Activated T-cell treated with anti-CD3 and anti-CD28 coated beads, Interleukin-2, amount 50 U/mL, for 24 hours (primary cell): ENCODE measurements at regions not wholly inside any gene's neighbourhood (a gene's known extent, or its start where the extent isn't known, plus 50 kb on each side); places are given as distances from the start of the nearest gene placed in this dataset.

Experiments used
- DNase-seq: peaks from one replicate; pipeline ENCODE4 v3.0.0-alpha.2; 2020
- H3K27ac Mint-ChIP-seq: 2 replicates; pipeline ENCODE4 v1.8.0; 2020; ENCODE audit warnings: mild to moderate bottlenecking, mixed read lengths
- H3K27me3 Mint-ChIP-seq: 2 replicates; pipeline ENCODE4 v1.8.0; 2020; ENCODE audit warnings: mixed read lengths
- H3K36me3 Mint-ChIP-seq: 2 replicates; pipeline ENCODE4 v1.8.0; 2020; ENCODE audit warnings: low read depth, mixed read lengths
- H3K4me1 Mint-ChIP-seq: 2 replicates; pipeline ENCODE4 v1.8.0; 2020; ENCODE audit warnings: low read depth, mixed read lengths
- H3K4me3 Mint-ChIP-seq: 2 replicates; pipeline ENCODE4 v1.8.0; 2020; ENCODE audit warnings: mild to moderate bottlenecking, moderate library complexity, mixed read lengths
- H3K9me3 Mint-ChIP-seq: 2 replicates; pipeline ENCODE4 v1.8.0; 2020; ENCODE audit warnings: mixed read lengths

GRCh38 chr6:15841937-15842726 is 179.3 kb upstream of the DTNBP1 start:
- H3K27ac Mint-ChIP-seq = no peak overlapping the region
- H3K36me3 Mint-ChIP-seq = no peaks in the 10 kb centered on the region
- peaks cover 18% of the 10 kb centered on the region for H3K27me3 Mint-ChIP-seq
- H3K9me3 Mint-ChIP-seq = no peaks in the 10 kb centered on the region
- H3K4me1 Mint-ChIP-seq = peaks cover 5% of the 10 kb centered on the region
- H3K4me3 Mint-ChIP-seq = no peak overlapping the region
- DNase-seq = no peak

DNA sequence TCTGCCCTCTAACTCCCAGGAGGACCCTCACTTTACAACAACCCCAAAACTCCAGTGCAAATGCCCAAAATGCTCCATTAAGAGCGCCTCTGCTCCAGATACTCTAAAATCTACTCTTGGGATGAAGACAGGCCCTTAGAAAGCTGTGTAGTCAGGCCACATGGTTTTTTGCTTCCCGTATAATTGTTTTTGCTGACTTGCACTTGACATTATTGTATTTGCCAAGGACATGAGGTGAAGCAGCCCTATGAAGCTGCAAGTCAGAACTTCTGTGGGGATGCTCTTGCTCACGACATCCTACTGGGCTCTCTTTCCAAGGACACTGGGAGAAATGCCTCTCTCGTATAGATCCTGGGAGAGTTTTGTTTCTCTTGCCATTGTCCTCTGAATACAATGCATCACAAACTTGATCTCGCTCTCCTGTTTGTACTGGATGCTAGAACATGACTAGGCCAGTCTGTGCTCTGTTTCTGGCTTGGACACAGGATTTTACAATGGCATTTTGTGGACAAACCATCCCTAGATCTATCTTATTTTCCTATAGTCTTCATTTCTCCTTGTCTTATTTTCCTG is 177.2 kb upstream of the DTNBP1 start:
- Mint-ChIP-seq H3K4me1 (peaks cover 7% of the 10 kb centered on the region), H3K27me3 (peaks cover 20% of the 10 kb centered on the region), H3K4me3 (no peak overlapping the region), H3K36me3 (no peaks in the 10 kb centered on the region), H3K27ac (no peak overlapping the region), H3K9me3 (no peaks in the 10 kb centered on the region)
- no peak for DNase-seq

GRCh38 chr6:15837205-15837604 is 174.4 kb upstream of the DTNBP1 start:
- Mint-ChIP-seq H3K9me3 (no peaks in the 10 kb centered on the region), H3K4me3 (no peak overlapping the region), H3K27ac (peak overlapping the region; percentile 0), H3K36me3 (no peaks in the 10 kb centered on the region), H3K27me3 (peaks cover 15% of the 10 kb centered on the region), H3K4me1 (peaks cover 7% of the 10 kb centered on the region)
- DNase-seq = no peak

DNA sequence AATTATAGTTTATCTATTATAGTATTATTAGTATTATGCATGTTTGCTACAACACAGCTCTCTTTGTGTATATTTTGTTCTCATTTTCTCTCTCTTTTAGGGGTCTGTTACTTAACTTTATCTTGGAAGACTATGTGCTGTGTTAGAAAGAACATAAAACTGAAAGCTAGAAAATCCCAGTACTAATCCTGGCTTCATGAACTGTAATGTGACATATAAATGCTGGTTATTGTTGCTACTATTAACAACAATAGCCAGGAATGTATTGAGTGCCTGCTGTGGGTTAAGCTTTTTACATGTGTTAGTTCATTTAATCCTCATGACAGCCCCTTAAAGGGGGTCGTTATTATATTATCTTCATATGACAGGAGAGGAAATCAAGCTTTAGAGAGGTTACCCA is 170.0 kb upstream of the DTNBP1 start:
- no peaks in the 10 kb centered on the region for H3K9me3 Mint-ChIP-seq
- H3K27me3 Mint-ChIP-seq = peaks cover 3% of the 10 kb centered on the region
- no peak overlapping the region for H3K4me3 Mint-ChIP-seq
- no peaks in the 10 kb centered on the region for H3K36me3 Mint-ChIP-seq
- no peak overlapping the region for H3K27ac Mint-ChIP-seq
- DNase-seq = no peak
- peaks cover 6% of the 10 kb centered on the region for H3K4me1 Mint-ChIP-seq

DNA sequence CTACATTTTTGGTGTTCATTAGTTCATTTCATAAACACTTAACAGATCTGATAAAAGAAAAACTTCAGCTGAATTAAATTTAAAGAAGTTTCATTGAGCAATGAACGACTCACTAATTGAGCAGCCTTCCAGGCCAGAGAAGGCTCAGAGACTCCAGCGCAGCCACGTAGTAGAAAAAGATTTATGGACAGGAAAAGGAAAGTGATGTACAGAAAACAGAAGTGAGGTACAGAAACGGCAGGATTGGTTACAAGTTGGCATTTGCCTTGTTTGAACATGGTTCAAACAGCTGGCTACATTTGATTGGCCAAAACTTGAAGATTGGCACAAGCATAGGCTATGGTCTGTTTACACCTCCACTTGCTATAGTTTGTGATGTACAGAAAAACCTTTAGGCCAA is 166.3 kb upstream of the DTNBP1 start:
- Mint-ChIP-seq H3K4me1 (no peaks in the 10 kb centered on the region), H3K4me3 (no peak overlapping the region), H3K27me3 (peaks cover 9% of the 10 kb centered on the region), H3K9me3 (no peaks in the 10 kb centered on the region), H3K36me3 (no peaks in the 10 kb centered on the region), H3K27ac (no peak overlapping the region)
- DNase-seq = no peak

DNA sequence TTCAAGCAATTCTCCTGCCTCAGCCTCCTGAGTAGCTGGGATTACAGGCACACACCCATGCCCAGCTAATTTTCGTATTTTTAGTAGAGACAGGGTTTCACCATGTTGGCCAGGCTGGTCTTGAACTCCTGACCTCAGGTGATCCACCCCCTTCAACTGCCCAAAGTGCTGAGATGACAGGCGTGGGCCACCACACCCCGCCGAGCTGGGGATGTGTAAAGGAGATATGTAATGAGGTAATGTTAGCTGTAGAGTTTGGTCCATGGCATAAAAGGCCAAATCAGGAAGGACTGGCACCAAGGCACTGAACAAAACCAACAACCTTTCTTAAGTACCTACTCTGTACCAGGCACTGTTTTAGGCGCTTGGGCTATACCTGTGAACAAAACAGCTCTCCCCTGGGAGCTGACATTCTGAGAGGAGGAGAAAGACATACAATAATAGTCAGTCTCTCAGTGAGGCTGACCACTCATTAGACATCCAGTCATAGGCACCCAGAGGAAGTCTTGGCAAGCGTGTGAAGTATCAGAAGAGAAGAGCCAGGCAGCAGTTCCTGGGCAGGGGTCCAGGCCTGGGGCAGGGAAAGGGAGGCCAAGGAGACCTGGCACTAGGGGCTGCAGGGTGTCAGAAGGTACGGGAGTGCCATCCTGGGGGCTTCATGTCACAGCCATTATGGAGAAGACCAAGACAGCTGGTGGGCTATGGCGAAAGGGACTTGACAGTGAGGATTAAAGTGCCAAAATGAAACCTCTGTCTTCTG is 164.8 kb upstream of the DTNBP1 start:
- H3K4me3 Mint-ChIP-seq = no peak overlapping the region
- no peaks in the 10 kb centered on the region for H3K36me3 Mint-ChIP-seq
- H3K4me1 Mint-ChIP-seq = no peaks in the 10 kb centered on the region
- DNase-seq = no peak
- peaks cover 17% of the 10 kb centered on the region for H3K27me3 Mint-ChIP-seq
- H3K9me3 Mint-ChIP-seq = no peaks in the 10 kb centered on the region
- H3K27ac Mint-ChIP-seq = no peak overlapping the region

DNA sequence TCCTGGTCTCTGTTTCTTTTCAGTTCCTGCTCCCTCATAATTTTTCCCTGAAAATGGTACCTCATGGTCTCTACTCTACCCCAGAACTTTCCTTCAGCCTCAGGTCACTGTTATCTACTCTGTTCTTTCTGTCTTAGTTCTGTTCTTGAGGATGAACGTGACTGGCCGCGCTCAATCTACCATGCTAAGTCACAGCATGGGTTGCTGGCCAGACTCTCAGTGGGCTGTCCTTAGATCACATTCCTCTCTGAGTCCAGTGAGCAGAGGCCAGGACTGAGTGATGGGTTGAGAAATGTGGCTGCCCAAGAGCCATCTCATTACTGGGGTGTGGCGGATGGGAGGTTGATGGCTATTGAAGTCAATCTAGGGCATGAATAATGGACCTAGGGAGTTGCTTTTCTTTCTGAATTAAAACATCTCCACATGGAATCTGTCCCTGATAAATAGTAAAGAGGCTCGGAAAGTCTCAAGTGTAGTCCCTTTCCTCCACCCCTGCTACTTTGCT is 164.0 kb upstream of the DTNBP1 start:
- H3K27me3 Mint-ChIP-seq = peaks cover 21% of the 10 kb centered on the region
- no peak overlapping the region for H3K27ac Mint-ChIP-seq
- no peaks in the 10 kb centered on the region for H3K36me3 Mint-ChIP-seq
- no peak overlapping the region for H3K4me3 Mint-ChIP-seq
- DNase-seq = no peak
- H3K9me3 Mint-ChIP-seq = no peaks in the 10 kb centered on the region
- H3K4me1 Mint-ChIP-seq = no peaks in the 10 kb centered on the region

- no peak overlapping the region for H3K4me3 Mint-ChIP-seq
- H3K27ac Mint-ChIP-seq = no peak overlapping the region
- peaks cover 27% of the 10 kb centered on the region for H3K27me3 Mint-ChIP-seq
- H3K9me3 Mint-ChIP-seq = no peaks in the 10 kb centered on the region
- H3K36me3 Mint-ChIP-seq = no peaks in the 10 kb centered on the region
- no peak for DNase-seq
- H3K4me1 Mint-ChIP-seq = no peaks in the 10 kb centered on the region
Observed at GRCh38 chr6:15825332-15825930, 162.6 kb upstream of the DTNBP1 start.

DNA sequence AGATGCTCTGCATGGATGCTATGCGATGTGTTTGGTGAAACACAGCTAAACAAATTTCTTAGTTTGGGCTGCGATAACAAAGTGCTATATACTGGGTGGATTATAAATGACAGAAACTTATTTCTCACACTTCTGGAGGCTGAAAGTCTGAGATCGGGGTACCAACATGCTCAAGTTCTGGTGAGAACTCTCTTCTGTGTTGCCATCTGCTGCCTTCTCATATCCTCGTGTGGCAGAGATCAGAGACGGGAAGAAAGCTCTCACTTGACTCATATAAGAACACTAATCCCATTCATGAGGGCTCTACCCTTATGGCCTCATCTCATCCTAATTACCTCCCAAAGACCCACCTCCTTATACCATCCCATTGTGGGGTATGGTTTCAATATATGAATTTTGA is 162.0 kb upstream of the DTNBP1 start:
- Mint-ChIP-seq H3K27ac (no peak overlapping the region), H3K36me3 (no peaks in the 10 kb centered on the region), H3K27me3 (peaks cover 28% of the 10 kb centered on the region), H3K9me3 (no peaks in the 10 kb centered on the region), H3K4me3 (no peak overlapping the region), H3K4me1 (no peaks in the 10 kb centered on the region)
- DNase-seq = no peak

GRCh38 chr6:15823838-15824414 is 161.1 kb upstream of the DTNBP1 start:
- H3K4me1 Mint-ChIP-seq = peaks cover 5% of the 10 kb centered on the region
- no peak overlapping the region for H3K27ac Mint-ChIP-seq
- H3K27me3 Mint-ChIP-seq = peaks cover 29% of the 10 kb centered on the region

GRCh38 chr6:15822835-15823234 is 160.0 kb upstream of the DTNBP1 start:
- Mint-ChIP-seq H3K9me3 (no peaks in the 10 kb centered on the region), H3K27ac (no peak overlapping the region), H3K36me3 (no peaks in the 10 kb centered on the region), H3K27me3 (peaks cover 29% of the 10 kb centered on the region), H3K4me3 (no peak overlapping the region), H3K4me1 (peaks cover 6% of the 10 kb centered on the region)
- DNase-seq = no peak

More at GRCh38 chr6:15823838-15824414, 161.1 kb upstream of the DTNBP1 start:
- no peak overlapping the region for H3K4me3 Mint-ChIP-seq
- H3K36me3 Mint-ChIP-seq = no peaks in the 10 kb centered on the region
- H3K9me3 Mint-ChIP-seq = no peaks in the 10 kb centered on the region
- no peak for DNase-seq

- DNase-seq = no peak
- Mint-ChIP-seq H3K36me3 (no peaks in the 10 kb centered on the region), H3K4me3 (no peak overlapping the region), H3K27me3 (peaks cover 23% of the 10 kb centered on the region), H3K4me1 (peaks cover 6% of the 10 kb centered on the region), H3K9me3 (no peaks in the 10 kb centered on the region), H3K27ac (no peak overlapping the region)
Observed at GRCh38 chr6:15819841-15820240, 157.0 kb upstream of the DTNBP1 start.

- no peak for DNase-seq
- Mint-ChIP-seq H3K4me1 (peaks cover 6% of the 10 kb centered on the region), H3K36me3 (no peaks in the 10 kb centered on the region), H3K4me3 (no peak overlapping the region), H3K27ac (no peak overlapping the region), H3K9me3 (no peaks in the 10 kb centered on the region), H3K27me3 (peaks cover 20% of the 10 kb centered on the region)
Observed at GRCh38 chr6:15819226-15819625, 156.4 kb upstream of the DTNBP1 start.

DNA sequence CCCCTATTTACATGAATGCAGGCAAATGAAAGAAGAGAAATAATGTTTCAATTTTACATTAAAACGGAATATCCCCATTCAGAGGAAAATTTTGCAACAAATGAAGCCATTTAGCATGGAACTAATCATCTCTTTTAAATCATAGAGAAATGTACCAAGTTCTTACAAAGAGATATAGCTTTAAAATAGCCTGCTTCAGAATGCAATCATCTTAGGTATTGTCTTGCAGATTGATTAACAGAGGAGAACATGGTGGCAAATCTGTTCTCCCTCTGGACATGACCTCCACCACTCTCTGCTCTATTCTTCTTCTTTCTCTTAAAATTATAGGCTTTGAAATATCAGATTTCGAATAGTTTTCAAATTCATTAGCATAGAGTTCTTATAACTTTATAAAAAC is 155.7 kb upstream of the DTNBP1 start:
- peaks cover 22% of the 10 kb centered on the region for H3K27me3 Mint-ChIP-seq
- no peak overlapping the region for H3K4me3 Mint-ChIP-seq
- no peak overlapping the region for H3K27ac Mint-ChIP-seq
- DNase-seq = no peak
- peaks cover 6% of the 10 kb centered on the region for H3K4me1 Mint-ChIP-seq
- no peaks in the 10 kb centered on the region for H3K9me3 Mint-ChIP-seq
- H3K36me3 Mint-ChIP-seq = no peaks in the 10 kb centered on the region
